HG03139 (cell line): ENCODE measurements at regions not wholly inside any gene's neighbourhood (a gene's known extent, or its start where the extent isn't known, plus 50 kb on each side); places are given as distances from the start of the nearest gene placed in this dataset.
"Not testable (repeated sequence)": the region's sequence is repeated elsewhere in the genome, so short reads cannot be mapped to it uniquely, and the experiment has no call there.

ENCODE experiments used
- ATAC-seq: cut with Tn5 transposase; IDR thresholded peaks from one replicate; pipeline ENCODE4 v1.9.1; 2021; ENCODE audit not compliant: unreplicated experiment

GRCh38 chr15:36052641-36053040, 506.7 kb upstream of the DPH6 start:
- not testable (repeated sequence) for ATAC-seq

DNA sequence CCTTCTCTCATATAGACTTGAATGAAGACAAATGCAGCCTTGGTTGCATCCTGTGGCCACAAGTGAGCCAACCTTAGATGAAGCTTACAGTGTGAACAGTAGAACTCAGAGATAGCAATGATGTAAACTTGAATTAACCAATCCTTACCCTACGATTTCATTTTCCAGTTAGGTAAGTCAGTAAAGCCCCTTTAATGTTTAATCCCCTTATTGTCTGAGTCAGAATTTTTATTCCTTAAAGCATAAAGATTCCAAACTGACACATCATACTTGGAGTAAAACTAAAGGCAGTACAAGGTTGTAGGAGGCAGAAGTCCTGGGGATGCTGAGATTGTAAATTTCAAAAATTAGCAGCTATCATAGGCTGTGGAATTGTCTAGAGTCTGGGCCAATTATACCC, 507.8 kb upstream of the DPH6 start:
- no peak for ATAC-seq

- ATAC-seq = no peak
Measured at GRCh38 chr15:36059596-36059995, 513.6 kb upstream of the DPH6 start.

DNA sequence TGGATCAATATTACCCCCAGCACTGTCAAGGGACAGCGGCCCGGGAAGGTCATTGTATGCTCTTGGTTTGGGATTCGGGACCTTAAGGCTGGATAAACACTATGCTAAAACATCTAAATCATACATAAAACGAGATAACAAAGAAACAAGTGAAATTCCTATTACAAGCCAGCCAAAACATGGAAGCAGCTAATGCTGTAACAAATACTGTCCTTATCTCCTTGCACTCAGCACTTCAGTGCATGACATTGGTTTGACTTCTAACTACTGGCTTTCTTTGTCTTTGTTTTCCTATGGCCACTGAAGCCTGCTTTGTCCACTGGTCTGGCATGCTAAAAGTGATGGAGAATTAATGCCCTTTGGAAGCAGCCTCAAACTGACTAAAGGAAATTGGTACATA, 516.4 kb upstream of the DPH6 start:
- no peak for ATAC-seq

DNA sequence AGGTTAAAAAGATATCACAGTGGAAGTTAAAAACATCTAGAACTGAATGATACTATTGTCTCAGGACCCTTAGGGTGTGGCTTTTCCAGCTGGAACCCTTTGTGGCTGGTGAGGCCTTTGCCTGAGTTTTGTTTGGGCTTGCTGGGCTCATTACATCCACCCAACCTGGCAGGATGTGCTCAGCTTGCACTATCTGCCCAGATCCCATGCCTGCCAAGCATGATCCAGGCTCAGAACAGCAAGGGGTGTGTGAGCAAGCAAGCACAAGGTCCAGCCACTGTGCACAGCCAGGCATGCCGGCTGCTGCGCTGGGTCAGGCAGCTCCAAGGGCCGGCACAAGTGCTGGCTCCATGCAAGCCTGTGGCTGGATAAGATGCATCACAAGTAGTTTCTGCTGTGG, 512.7 kb upstream of the CDIN1 start:
- ATAC-seq = no peak

GRCh38 chr15:36067483-36068274, 511.7 kb upstream of the CDIN1 start:
- ATAC-seq = no peak

DNA sequence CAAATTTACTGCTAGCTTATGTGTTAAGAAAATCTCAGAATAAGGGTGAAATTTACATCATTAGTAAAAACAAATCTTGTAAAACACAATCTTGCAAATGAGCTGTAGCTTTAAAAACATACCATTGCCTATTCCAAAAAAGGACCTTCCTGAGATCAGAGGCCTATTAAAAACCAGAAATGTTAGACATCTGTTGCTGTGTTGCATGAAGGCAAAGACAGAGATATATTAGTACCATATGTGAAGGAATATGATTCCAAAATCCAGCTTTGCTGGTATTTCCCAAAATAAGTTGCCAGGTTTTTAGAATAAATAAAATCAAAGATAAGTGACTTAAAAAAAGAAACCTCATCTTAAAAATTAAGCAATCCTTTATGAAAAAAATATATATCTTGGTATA, 504.1 kb upstream of the CDIN1 start:
- no peak for ATAC-seq

- no peak for ATAC-seq
Measured at GRCh38 chr15:36079021-36079420, 500.4 kb upstream of the CDIN1 start.

- ATAC-seq = no peak
Measured at GRCh38 chr15:36080759-36081158, 498.7 kb upstream of the CDIN1 start.

DNA sequence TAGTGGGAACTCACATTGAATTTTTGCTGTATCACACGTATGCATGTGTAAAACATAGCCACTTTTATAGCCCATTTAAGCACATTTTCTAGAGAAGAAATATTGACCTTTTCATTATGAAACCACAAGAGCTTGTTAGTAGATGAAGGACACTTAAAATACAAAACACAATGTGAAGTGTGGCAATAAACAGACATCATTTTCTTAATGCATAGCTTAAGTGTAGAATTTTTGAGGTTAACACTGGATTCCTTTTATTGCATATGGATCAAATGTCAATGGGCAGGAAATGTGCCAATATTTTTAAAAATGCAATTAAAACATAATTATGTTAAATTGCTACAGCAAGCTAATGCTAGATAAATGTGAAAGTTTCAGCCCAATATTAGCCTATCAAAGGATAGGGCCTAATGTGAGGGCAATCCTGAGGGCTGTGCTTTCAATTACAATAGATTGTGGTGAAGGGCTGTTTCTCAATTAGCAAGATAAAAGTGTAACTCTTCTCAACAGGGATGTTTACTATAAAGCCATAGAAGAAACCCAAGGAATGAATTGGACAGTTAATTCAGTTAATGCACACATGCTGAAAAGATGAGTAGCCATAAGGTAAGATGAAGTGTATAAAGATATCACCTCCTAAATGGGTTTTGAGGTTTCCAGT, 489.0 kb upstream of the CDIN1 start:
- no peak for ATAC-seq

- ATAC-seq = no peak
Measured at GRCh38 chr15:36106640-36107335, 472.6 kb upstream of the CDIN1 start.

DNA sequence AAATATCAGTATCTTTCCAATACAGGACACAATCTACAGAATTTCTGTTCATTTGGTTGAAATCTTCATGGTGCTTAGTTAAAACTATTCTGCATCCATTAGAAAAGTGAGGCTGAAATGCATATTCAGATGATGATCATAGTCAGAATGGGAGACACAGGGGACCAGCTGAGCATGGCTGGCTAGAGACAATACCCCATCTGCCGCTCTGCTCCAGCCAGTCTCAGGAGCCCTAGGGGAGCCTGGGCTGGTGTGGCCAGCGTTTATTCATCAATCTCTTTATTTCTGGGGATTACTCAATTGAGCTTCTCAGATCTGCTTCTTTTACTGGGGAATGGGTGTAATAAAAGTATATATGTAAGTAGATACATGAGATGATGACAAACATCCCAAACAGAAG, 470.9 kb upstream of the CDIN1 start:
- no peak for ATAC-seq

DNA sequence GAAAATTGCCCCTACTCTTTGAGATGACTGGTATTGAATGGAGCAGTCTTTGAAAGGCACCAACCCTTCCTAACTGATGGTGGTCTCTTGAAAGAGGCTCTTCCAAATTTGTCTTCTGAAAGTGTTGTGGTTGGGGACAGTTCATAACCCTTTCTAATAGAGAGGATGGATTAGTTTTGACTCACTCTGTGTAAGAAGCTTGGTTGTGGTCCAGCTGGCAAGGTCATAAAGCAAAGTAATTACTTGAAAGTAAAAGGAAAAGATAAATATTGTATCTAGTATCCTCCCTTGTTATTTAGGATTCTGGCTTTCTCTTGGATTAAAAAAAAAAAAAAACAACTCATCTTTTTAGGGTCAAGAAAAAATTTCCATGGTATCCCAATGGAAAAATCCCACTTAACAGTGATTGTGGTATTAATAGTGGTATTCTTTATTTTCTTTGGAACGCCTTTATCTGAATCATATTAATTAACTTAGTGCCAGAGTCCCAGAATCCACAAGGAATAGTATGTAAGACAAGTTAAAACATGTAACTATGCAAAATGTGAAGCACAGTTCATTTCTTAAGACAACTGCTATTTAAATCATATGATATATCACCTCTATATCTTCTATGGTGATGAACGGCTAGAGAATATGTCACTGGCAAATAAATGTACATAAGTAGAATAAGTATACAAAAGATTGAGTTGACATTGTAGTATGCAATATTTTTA, 469.3 kb upstream of the CDIN1 start:
- no peak for ATAC-seq

- ATAC-seq = no peak
Measured at GRCh38 chr15:36110659-36110993, 468.8 kb upstream of the CDIN1 start.

DNA sequence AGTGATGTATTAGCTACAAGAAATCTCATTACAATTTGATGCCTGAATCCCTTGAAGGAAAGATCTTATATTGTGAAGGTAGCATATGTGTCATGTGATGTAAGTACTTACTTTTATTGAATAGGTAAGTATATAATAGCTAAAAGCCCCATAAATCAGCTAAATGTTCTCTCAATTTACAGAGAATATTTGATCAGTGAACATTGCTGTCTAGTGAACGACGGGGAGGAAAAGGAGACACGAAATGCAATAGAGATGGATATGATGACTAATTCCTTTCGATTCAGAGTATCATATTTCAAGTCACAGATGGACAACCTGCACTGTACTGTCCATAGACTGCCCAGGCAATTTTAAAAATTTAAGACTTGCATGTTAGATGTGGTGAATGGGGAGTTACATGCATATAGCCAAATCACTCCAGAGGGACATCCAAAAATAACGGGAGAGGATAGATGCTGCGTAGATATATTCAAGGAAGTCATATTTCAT, 462.1 kb upstream of the CDIN1 start:
- no peak for ATAC-seq

- ATAC-seq = no peak
Measured at GRCh38 chr15:36126194-36126593, 453.2 kb upstream of the CDIN1 start.

GRCh38 chr15:36130641-36131310, 448.6 kb upstream of the CDIN1 start:
- ATAC-seq = no peak

DNA sequence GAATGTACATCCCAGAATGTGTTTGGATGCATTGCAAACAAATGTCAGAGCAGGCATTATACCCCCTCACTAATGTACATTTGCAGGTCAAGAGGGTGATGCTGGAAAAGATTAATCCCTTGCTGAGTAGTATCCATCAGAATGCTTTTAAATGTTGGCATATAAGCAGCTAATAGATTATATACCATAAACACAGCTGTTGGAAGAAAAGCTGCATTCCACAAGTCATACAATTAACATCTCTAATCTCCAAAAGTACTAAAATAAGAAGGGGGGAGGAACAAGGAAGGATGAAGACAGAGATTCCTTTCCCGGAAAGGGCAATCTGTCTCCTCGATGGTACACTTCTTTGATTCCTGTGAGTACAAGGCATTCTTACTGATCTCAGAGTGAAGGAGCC, 445.7 kb upstream of the CDIN1 start:
- ATAC-seq = no peak

GRCh38 chr15:36136049-36136448, 443.4 kb upstream of the CDIN1 start:
- ATAC-seq = no peak

GRCh38 chr15:36152936-36153335, 426.5 kb upstream of the CDIN1 start:
- ATAC-seq = no peak

GRCh38 chr15:36156879-36157427, 422.5 kb upstream of the CDIN1 start:
- ATAC-seq = no peak
